ENCODE measurements at regions not wholly inside any gene's neighbourhood (a gene's known extent, or its start where the extent isn't known, plus 50 kb on each side); places are given as distances from the start of the nearest gene placed in this dataset.

DNA sequence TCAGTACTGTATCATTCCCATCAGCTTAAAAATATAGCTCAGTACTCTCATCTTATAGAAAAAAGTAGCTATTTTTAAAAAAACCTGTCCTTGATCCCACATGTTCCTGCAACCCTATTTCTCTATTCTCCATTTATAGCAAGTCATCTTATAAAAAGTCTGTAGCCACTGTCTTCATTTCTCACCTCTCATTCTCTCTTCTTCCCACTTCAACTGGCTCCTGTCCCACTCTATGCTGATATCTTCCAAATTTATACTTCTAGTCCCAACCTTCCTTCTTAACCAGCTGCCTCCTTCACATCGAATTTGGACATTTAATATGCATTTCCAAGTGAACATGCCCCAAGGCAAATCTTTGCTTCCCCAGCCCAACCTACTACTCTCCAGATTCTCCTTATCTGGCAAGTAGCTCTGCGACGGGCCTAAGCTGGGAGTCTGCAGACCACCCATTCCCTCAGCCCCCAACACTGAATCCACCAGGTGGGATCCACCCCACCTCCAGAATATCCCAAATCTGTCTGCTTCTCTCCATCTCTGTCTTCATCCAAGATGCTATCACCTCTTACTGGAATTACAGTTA, 52.0 kb upstream of the TANC2 start:
- POLR2A ChIA-PET: no interaction called here
- Mint-ChIP-seq H3K36me3 (no peaks in the 10 kb centered on the region), H3K4me3 (no peak overlapping the region), H3K4me1 (ENCODE audit: low read depth) (no peaks in the 10 kb centered on the region), H3K9me3 (peaks cover 5% of the 10 kb centered on the region), H3K27me3 (peaks cover 18% of the 10 kb centered on the region), H3K27ac (no peak overlapping the region)
- CTCF ChIA-PET: no interaction called here
- DNase-seq: no peak
- intact Hi-C loops (cut with micrococcal nuclease): no loop called here

DNA sequence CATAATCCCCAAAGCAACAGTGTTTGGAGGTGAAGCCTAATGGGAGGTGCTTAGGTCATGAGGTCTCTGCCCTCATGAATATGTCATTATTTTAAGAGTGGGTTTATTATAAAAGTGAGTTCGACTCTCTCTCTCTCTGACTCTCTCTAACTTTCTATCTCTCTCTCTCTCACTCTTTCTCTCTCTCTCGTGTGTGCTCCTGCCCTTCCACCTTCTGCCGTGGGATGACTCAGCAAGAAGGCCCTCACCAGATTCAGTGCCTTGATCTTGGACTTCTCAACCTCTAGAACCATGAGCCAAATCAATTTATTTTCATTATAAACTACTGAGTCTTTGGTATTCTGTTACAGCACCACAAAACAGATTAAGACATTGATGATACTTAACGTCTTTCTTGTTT, 53.7 kb upstream of the TANC2 start:
- peaks cover 23% of the 10 kb centered on the region for H3K27me3 Mint-ChIP-seq
- peaks cover 5% of the 10 kb centered on the region for H3K9me3 Mint-ChIP-seq
- ChIA-PET CTCF (no interaction called here), POLR2A (no interaction called here)
- no peak for DNase-seq
- intact Hi-C loops (cut with micrococcal nuclease): no loop called here
- no peaks in the 10 kb centered on the region for H3K4me1 Mint-ChIP-seq (ENCODE audit: low read depth)
- no peaks in the 10 kb centered on the region for H3K36me3 Mint-ChIP-seq
- no peak overlapping the region for H3K4me3 Mint-ChIP-seq
- H3K27ac Mint-ChIP-seq: no peak overlapping the region

DNA sequence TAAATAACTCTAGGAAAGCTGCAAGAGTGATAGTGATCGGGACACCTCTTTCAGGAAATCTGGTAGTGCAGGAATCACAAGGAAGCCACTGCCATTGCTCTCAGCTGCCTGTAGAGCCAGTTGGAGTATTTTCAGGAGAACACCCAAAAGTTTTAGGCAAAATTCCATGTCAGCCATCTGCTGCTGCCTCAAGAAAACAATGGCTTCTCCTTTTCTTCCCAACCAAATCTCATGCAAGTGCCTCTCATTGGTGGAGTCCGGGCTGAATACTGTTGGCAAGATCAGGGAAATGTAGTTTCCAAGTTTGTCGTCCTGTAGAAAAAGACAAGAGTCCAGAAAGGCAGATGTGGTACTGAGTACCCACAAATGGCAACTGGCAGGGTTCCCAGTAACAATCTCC, 54.9 kb upstream of the TANC2 start:
- Mint-ChIP-seq H3K4me3 (no peak overlapping the region), H3K27ac (no peak overlapping the region), H3K36me3 (no peaks in the 10 kb centered on the region), H3K4me1 (ENCODE audit: low read depth) (no peaks in the 10 kb centered on the region), H3K9me3 (peaks cover 5% of the 10 kb centered on the region), H3K27me3 (peaks cover 22% of the 10 kb centered on the region)
- POLR2A ChIA-PET: no interaction called here
- no peak for DNase-seq
- intact Hi-C loops (cut with micrococcal nuclease): no loop called here
- CTCF ChIA-PET: interaction anchor here (0.9 kb wide), 1 partner anchor 87 kb away, joined by 3 read pairs; no protein-coding TSS in a partner anchor

DNA sequence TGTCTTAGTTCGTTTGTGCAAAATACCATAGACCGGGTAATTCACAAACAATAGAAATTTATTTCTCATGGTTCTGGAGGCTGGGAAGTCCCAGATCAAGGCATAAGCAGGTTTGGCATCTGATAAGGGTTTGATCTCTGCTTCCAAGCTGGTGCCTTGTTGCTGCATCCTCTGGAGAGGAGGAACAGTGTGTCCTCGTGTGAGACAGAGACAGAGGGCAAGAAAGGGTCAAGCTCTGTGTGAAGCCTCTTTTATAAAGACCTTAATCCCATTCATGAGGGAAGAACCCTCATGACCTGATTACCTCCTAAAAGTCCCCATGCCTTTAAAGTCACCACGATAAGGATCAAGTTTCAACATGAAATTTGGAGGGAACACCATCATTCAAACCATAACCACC, 55.8 kb upstream of the TANC2 start:
- ChIA-PET POLR2A (no interaction called here), CTCF (interaction anchor here (0.9 kb wide), 1 partner anchor 87 kb away, joined by 3 read pairs; no protein-coding TSS in a partner anchor)
- Mint-ChIP-seq H3K4me3 (no peak overlapping the region), H3K9me3 (peaks cover 5% of the 10 kb centered on the region), H3K27ac (no peak overlapping the region), H3K36me3 (no peaks in the 10 kb centered on the region), H3K27me3 (peaks cover 21% of the 10 kb centered on the region), H3K4me1 (ENCODE audit: low read depth) (no peaks in the 10 kb centered on the region)
- intact Hi-C loops (cut with micrococcal nuclease): no loop called here
- no peak for DNase-seq

DNA sequence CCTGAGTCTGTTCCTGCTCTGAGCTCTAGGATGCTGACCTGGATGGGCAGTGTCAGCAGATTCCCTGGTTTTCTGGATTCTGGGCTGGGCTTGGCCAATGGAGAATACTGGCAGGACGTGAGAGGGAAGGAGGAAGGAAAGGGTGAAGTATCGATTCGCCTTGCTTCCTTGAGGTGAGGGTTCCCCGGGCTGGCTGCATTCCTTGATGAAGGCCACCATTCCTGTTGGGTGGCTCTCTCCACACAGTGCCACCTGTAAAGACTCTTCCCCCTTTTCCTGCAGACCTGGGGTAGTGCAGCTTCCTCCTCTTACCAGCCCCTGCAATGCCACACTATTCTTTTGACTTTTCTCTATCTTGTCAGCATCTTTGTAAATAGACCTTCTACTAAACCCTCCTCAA, 58.1 kb upstream of the TANC2 start:
- no peak for DNase-seq
- CTCF ChIA-PET: no interaction called here
- intact Hi-C loops (cut with micrococcal nuclease): no loop called here
- peaks cover 5% of the 10 kb centered on the region for H3K9me3 Mint-ChIP-seq
- POLR2A ChIA-PET: no interaction called here
- no peak overlapping the region for H3K27ac Mint-ChIP-seq
- H3K4me3 Mint-ChIP-seq: no peak overlapping the region
- H3K4me1 Mint-ChIP-seq (ENCODE audit: low read depth): no peaks in the 10 kb centered on the region
- peaks cover 24% of the 10 kb centered on the region for H3K27me3 Mint-ChIP-seq
- H3K36me3 Mint-ChIP-seq: no peaks in the 10 kb centered on the region

DNA sequence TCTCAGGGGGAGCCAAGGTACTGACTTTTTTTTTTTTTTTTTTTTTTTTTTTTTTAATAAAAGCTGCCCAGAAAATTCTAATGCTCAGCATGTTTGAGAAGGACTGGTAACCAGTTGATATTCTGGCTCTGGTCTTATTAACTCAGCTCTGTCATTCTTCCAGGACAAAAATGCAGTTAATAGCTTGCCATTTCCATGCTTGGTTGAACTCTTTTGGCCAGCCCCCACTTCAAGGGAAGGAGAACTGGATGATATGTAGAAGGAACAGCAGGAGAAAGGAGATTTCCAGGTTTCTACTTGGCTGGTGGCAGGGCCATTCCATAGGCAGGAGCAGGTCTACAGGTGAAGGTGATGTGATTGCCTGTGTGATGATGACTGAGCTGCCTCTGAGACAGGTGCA, 59.2 kb upstream of the TANC2 start:
- H3K4me3 Mint-ChIP-seq: no peak overlapping the region
- CTCF ChIA-PET: interaction anchor here (0.7 kb wide), 1 partner anchor 194 kb away, joined by 3 read pairs; no protein-coding TSS in a partner anchor
- no peaks in the 10 kb centered on the region for H3K4me1 Mint-ChIP-seq (ENCODE audit: low read depth)
- no peak for DNase-seq
- peaks cover 21% of the 10 kb centered on the region for H3K27me3 Mint-ChIP-seq
- intact Hi-C loops (cut with micrococcal nuclease): no loop called here
- H3K27ac Mint-ChIP-seq: no peak overlapping the region
- POLR2A ChIA-PET: no interaction called here
- no peaks in the 10 kb centered on the region for H3K9me3 Mint-ChIP-seq
- no peaks in the 10 kb centered on the region for H3K36me3 Mint-ChIP-seq

DNA sequence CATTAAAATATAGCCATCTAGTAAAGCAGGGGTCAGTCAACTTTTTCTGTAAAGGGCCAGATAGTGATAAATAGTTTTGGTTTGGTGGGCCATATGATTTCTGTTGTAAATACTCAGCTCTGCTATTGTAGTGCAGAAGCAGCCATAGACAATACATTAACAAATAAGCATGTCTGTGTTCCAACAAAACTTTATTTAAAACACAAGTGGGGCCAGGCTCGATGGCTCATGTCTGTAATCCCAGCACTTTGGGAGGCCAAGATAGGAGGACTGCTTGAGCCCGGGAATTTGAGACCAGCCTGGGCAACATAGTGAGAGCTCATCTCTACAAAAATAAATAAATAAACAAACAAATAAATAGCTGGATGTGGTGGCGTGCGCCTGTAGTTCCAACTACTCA, 60.8 kb upstream of the TANC2 start:
- H3K9me3 Mint-ChIP-seq: no peaks in the 10 kb centered on the region
- intact Hi-C loops (cut with micrococcal nuclease): no loop called here
- no peaks in the 10 kb centered on the region for H3K36me3 Mint-ChIP-seq
- H3K4me3 Mint-ChIP-seq: no peak overlapping the region
- no peak overlapping the region for H3K27ac Mint-ChIP-seq
- POLR2A ChIA-PET: no interaction called here
- DNase-seq: no peak
- CTCF ChIA-PET: no interaction called here
- H3K27me3 Mint-ChIP-seq: peaks cover 16% of the 10 kb centered on the region
- H3K4me1 Mint-ChIP-seq (ENCODE audit: low read depth): no peaks in the 10 kb centered on the region

DNA sequence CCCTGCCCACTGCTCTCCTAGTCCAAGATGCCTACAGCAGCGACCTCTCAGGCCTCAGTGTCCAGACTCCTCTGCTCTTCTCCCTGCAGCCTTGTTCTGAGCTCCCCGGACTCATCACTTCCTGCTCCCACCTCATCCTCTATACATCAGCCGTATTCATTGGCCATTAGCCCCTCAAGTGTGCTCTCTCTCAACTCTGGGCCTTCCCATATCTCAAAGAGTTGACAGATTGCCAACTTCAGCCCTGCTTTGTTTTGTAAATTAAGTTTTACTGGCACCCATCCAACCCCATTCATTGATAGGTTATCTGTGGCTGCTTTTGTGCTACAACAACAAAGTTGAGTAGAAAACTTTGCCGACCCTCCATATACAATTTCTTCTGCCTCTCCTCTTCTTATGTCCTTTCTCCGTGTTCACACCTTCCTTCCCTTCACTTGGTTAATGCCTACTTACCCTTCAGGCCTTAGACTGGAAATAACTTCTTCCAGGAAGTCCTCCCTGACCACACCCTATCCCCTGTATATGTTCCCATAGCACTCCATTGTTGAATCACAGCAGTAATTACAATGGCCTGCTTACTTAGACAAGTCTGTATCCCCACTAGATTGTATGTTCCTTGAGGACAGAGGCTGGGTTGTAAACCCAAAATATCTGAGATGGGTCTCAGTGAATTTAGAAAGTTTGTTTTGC, 63.4 kb upstream of the TANC2 start:
- H3K27me3 Mint-ChIP-seq: peaks cover 9% of the 10 kb centered on the region
- H3K9me3 Mint-ChIP-seq: no peaks in the 10 kb centered on the region
- CTCF ChIA-PET: no interaction called here
- H3K36me3 Mint-ChIP-seq: no peaks in the 10 kb centered on the region
- H3K27ac Mint-ChIP-seq: no peak overlapping the region
- POLR2A ChIA-PET: no interaction called here
- intact Hi-C loops (cut with micrococcal nuclease): no loop called here
- no peak overlapping the region for H3K4me3 Mint-ChIP-seq
- DNase-seq: no peak
- H3K4me1 Mint-ChIP-seq (ENCODE audit: low read depth): no peaks in the 10 kb centered on the region

DNA sequence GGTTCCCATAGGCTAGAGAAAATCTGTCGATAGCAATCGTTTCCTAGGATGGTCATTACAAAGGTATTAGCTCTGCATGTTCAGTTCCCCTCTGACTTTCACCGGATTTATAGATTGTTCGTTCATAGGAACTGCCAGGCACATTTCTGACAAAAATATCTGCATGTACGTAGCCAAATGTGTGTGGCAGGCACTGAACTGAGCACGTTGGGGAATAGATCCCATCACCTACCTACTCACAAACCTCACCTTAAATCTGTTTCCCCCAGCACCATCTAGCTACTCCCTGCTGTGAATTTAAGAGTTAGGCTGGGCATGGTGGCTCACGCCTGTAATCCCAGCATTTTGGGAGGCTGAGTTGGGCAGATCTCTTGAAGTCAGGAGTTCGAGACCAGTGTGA, 64.5 kb upstream of the TANC2 start:
- H3K9me3 Mint-ChIP-seq: no peaks in the 10 kb centered on the region
- H3K27me3 Mint-ChIP-seq: peaks cover 12% of the 10 kb centered on the region
- ChIA-PET POLR2A (no interaction called here), CTCF (no interaction called here)
- no peak overlapping the region for H3K4me3 Mint-ChIP-seq
- no peak overlapping the region for H3K27ac Mint-ChIP-seq
- no peaks in the 10 kb centered on the region for H3K4me1 Mint-ChIP-seq (ENCODE audit: low read depth)
- H3K36me3 Mint-ChIP-seq: no peaks in the 10 kb centered on the region
- intact Hi-C loops (cut with micrococcal nuclease): no loop called here
- DNase-seq: no peak

DNA sequence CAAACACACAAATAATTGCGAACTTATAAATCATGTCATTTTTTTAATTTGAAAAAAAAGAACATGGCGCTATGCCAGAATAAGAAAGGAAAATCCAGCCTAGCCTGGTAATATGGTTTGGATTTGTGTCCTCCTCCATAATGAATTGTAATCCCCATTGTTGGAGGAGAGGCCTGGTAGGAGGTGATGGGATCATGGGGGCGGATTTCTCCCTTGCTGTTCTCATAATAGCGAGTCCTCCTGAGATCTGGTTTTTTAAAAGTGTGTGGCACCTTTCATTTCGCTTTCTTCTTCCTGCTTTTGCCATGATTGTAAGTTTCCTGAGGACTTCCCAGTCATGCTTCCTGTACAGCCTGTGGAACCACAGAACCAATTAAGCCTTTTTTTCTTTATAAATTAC, 65.9 kb upstream of the TANC2 start:
- Mint-ChIP-seq H3K9me3 (no peaks in the 10 kb centered on the region), H3K27me3 (peaks cover 12% of the 10 kb centered on the region), H3K27ac (no peak overlapping the region), H3K4me3 (no peak overlapping the region), H3K4me1 (ENCODE audit: low read depth) (no peaks in the 10 kb centered on the region), H3K36me3 (no peaks in the 10 kb centered on the region)
- CTCF ChIA-PET: no interaction called here
- intact Hi-C loops (cut with micrococcal nuclease): no loop called here
- DNase-seq: no peak
- POLR2A ChIA-PET: no interaction called here

DNA sequence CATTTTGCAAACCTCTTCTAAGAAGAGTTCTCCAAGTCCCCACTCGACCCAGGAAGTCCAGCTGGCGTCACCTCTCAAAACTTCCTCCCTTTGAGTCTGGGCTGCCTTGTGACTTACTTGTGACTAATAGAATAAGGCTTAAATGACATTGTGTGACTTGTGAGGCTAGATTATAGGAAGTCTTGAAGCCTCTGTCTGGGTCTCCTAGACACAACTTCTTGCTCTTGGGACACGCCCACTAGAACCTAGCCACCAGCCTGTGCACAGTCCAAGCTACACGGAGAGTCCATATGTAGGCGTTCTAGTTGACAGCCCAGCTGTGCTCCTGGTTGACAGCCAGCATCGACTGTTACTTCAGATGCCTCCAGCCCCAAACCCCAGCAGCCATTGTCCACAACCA, 66.7 kb upstream of the TANC2 start:
- intact Hi-C loops (cut with micrococcal nuclease): no loop called here
- Mint-ChIP-seq H3K36me3 (no peaks in the 10 kb centered on the region), H3K27ac (no peak overlapping the region), H3K27me3 (peaks cover 12% of the 10 kb centered on the region), H3K9me3 (no peaks in the 10 kb centered on the region), H3K4me3 (no peak overlapping the region), H3K4me1 (ENCODE audit: low read depth) (no peaks in the 10 kb centered on the region)
- ChIA-PET POLR2A (no interaction called here), CTCF (no interaction called here)
- DNase-seq: no peak

DNA sequence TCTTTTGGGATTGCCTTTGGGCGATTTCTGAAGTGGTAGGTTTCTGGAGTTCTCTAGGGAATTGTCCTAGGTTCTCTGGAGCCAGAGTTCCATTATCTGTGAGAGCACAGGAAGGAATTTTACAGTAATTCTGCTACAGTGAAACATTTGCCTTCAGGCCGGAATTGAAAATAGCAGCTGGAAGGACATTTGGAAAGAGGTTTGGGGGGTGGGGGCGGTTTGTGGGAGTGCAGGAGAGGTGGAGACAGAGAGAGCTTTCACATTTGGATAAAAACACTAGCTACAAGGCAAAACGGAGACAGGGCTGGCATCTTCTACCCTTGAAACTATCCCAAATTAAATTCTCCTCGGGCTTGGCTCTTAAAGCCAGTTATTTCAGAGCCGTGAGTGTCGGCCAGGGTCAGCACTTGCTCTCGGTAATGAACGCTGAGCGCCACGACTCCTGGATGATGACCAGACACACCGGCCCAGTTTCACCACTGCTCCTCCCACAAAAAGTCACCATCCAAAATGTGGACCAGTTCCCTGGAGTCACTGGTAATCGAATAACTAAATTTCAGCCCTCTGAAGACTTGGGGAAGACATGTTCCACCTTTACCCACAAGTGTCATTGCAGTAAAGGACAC, 67.7 kb upstream of the TANC2 start:
- Mint-ChIP-seq H3K27me3 (peaks cover 12% of the 10 kb centered on the region), H3K27ac (no peak overlapping the region), H3K36me3 (no peaks in the 10 kb centered on the region), H3K9me3 (no peaks in the 10 kb centered on the region), H3K4me1 (ENCODE audit: low read depth) (peaks cover 3% of the 10 kb centered on the region), H3K4me3 (no peak overlapping the region)
- ChIA-PET POLR2A (no interaction called here), CTCF (no interaction called here)
- intact Hi-C loops (cut with micrococcal nuclease): no loop called here
- no peak for DNase-seq

DNA sequence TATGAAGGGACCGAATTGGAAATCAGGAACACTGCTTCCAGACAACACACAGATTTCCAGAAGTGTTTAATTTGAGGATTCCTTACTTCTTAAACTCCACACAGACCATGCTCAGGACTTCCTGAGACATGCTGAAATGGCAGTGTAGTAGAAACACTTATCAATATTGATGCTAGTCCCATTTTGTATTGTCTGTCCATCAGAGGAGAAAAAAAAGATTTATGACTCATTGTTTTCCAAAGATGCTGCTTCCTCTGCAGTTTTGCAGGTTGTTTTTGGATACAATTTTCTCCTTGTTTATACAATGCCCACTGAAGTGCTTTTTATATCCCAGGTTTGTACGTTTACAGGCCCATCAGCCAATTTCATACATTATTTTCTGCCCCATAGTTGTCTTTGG, 68.3 kb upstream of the TANC2 start:
- H3K9me3 Mint-ChIP-seq: no peaks in the 10 kb centered on the region
- H3K27me3 Mint-ChIP-seq: peaks cover 9% of the 10 kb centered on the region
- ChIA-PET POLR2A (no interaction called here), CTCF (no interaction called here)
- H3K4me3 Mint-ChIP-seq: no peak overlapping the region
- no peaks in the 10 kb centered on the region for H3K36me3 Mint-ChIP-seq
- intact Hi-C loops (cut with micrococcal nuclease): no loop called here
- DNase-seq: no peak
- no peak overlapping the region for H3K27ac Mint-ChIP-seq
- peaks cover 6% of the 10 kb centered on the region for H3K4me1 Mint-ChIP-seq (ENCODE audit: low read depth)

Measured in activated CD4-positive, alpha-beta memory T cell treated with anti-CD3 and anti-CD28 coated beads for 36 hours (primary cell).